Adrenal gland (tissue), 5 donors: ENCODE measurements at regions not wholly inside any gene's neighbourhood (a gene's known extent, or its start where the extent isn't known, plus 50 kb on each side); places are given as distances from the start of the nearest gene placed in this dataset.

ENCODE experiments used
- POLR2A ChIP-seq, 2 donors: fragments of 450-650 bp; IDR thresholded peaks; one replicate each; pipeline ENCODE4 v1.6.1; 2017; ENCODE audit warnings: antibody characterized with exemption in 2 of 2, mild to moderate bottlenecking in 2 of 2, moderate library complexity in 1 of 2
- TF ChIP-seq, protein P1 (sequence below), 6 experiments: fragments of 450-650 bp in 4 of 6; fragments of 200-600 bp in 2 of 6; sonication (generic) in 1 of 6; IDR thresholded peaks; 1 replicate in 5 of 6; 2 replicates in 1 of 6; pipeline versions ENCODE4 v1.5.1 to v1.8.0; 2016 to 2021; ENCODE audit warnings: antibody characterized with exemption in 6 of 6, mild to moderate bottlenecking in 2 of 6, moderate library complexity in 1 of 6
- donor health status: DM: no; HTN: no; CAD: no.

DNA sequence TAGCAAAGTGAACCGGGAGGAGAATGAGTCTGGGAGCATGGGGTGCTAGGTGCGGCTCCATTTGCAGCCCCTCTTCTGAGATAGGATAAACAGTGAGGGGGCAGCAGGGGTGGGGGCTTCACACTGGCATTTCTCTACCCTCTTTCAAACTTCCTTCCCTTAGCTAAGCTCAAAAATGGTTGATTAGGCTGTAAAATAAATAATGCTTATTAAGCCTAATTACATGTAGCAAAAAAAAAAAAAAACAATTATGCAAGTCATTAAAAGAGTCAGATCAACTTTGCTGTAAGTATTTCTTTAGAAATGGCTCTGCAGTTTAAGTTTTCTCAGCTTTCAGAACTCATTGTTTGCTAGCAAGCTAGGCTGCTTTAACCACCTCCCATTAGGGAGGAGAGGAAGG lies 182.7 kb upstream of the FBXO11 start:
- TF ChIP-seq, protein P1, sequence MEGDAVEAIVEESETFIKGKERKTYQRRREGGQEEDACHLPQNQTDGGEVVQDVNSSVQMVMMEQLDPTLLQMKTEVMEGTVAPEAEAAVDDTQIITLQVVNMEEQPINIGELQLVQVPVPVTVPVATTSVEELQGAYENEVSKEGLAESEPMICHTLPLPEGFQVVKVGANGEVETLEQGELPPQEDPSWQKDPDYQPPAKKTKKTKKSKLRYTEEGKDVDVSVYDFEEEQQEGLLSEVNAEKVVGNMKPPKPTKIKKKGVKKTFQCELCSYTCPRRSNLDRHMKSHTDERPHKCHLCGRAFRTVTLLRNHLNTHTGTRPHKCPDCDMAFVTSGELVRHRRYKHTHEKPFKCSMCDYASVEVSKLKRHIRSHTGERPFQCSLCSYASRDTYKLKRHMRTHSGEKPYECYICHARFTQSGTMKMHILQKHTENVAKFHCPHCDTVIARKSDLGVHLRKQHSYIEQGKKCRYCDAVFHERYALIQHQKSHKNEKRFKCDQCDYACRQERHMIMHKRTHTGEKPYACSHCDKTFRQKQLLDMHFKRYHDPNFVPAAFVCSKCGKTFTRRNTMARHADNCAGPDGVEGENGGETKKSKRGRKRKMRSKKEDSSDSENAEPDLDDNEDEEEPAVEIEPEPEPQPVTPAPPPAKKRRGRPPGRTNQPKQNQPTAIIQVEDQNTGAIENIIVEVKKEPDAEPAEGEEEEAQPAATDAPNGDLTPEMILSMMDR (IDR thresholded peaks at IDR 0.05): no peak
- no peak for TF ChIP-seq POLR2A (IDR thresholded peaks at IDR 0.05)
